ENCODE measurements at regions not wholly inside any gene's neighbourhood (a gene's known extent, or its start where the extent isn't known, plus 50 kb on each side); places are given as distances from the start of the nearest gene placed in this dataset.
"Not testable (repeated sequence)": the region's sequence is repeated elsewhere in the genome, so short reads cannot be mapped to it uniquely, and the experiment has no call there.

- no peak overlapping the region for H3K9ac ChIP-seq (ENCODE audit: low read depth, low read length)
- H3K27ac ChIP-seq (ENCODE audit: low read depth, low read length), result no peak overlapping the region
- no peaks in the 10 kb centered on the region for H3K36me3 ChIP-seq (ENCODE audit: insufficient read depth, low read length)
- no peak overlapping the region for H3K4me3 ChIP-seq (ENCODE audit: low read length)
- H3K9me3 ChIP-seq (ENCODE audit: insufficient read depth, low read depth, low read length), result peaks cover 6% of the 10 kb centered on the region; the same call in 1 of the 2 replicates
- H3K4me1 ChIP-seq (ENCODE audit: insufficient read depth, low read length), result no peaks in the 10 kb centered on the region
- WGBS, result 94% methylated on average over 1 of the region's 1 CpG
- H3K27me3 ChIP-seq (ENCODE audit: insufficient read depth, low read length), result no peaks in the 10 kb centered on the region
These were observed 709.8 kb upstream of the HS3ST1 start for GRCh38 chr4:12138488-12138887.

- H3K27me3 ChIP-seq (ENCODE audit: insufficient read depth, low read length), result no peaks in the 10 kb centered on the region
- H3K9me3 ChIP-seq (ENCODE audit: insufficient read depth, low read depth, low read length), result peaks cover 13% of the 10 kb centered on the region; the same call in 1 of the 2 replicates
- H3K36me3 ChIP-seq (ENCODE audit: insufficient read depth, low read length), result no peaks in the 10 kb centered on the region
- H3K9ac ChIP-seq (ENCODE audit: low read depth, low read length), result no peak overlapping the region
- 80% methylated on average over 1 of the region's 2 CpGs for WGBS
- no peak overlapping the region for H3K27ac ChIP-seq (ENCODE audit: low read depth, low read length)
- H3K4me3 ChIP-seq (ENCODE audit: low read length), result no peak overlapping the region
- no peaks in the 10 kb centered on the region for H3K4me1 ChIP-seq (ENCODE audit: insufficient read depth, low read length)
These were observed 708.9 kb upstream of the HS3ST1 start for GRCh38 chr4:12137575-12137974.

- H3K9me3 ChIP-seq (ENCODE audit: insufficient read depth, low read depth, low read length), result peaks cover 2% of the 10 kb centered on the region
- no peak overlapping the region for H3K9ac ChIP-seq (ENCODE audit: low read depth, low read length)
- no peaks in the 10 kb centered on the region for H3K36me3 ChIP-seq (ENCODE audit: insufficient read depth, low read length)
- no peak overlapping the region for H3K4me3 ChIP-seq (ENCODE audit: low read length)
- 93% methylated on average over 2 of the region's 2 CpGs for WGBS
- H3K27me3 ChIP-seq (ENCODE audit: insufficient read depth, low read length), result no peaks in the 10 kb centered on the region
- no peaks in the 10 kb centered on the region for H3K4me1 ChIP-seq (ENCODE audit: insufficient read depth, low read length)
- no peak overlapping the region for H3K27ac ChIP-seq (ENCODE audit: low read depth, low read length)
These were observed 697.8 kb upstream of the HS3ST1 start for GRCh38 chr4:12126474-12126873.

- 100% methylated on average over 1 of the region's 1 CpG for WGBS
- Histone ChIP-seq H3K9ac (ENCODE audit: low read depth, low read length) (no peak overlapping the region), H3K27me3 (ENCODE audit: insufficient read depth, low read length) (no peaks in the 10 kb centered on the region), H3K36me3 (ENCODE audit: insufficient read depth, low read length) (no peaks in the 10 kb centered on the region), H3K27ac (ENCODE audit: low read depth, low read length) (no peak overlapping the region), H3K4me3 (ENCODE audit: low read length) (no peak overlapping the region), H3K4me1 (ENCODE audit: insufficient read depth, low read length) (no peaks in the 10 kb centered on the region), H3K9me3 (ENCODE audit: insufficient read depth, low read depth, low read length) (peaks cover 19% of the 10 kb centered on the region)
These were observed 695.4 kb upstream of the HS3ST1 start for GRCh38 chr4:12124138-12124537.

- H3K27me3 ChIP-seq (ENCODE audit: insufficient read depth, low read length), result no peaks in the 10 kb centered on the region
- no peaks in the 10 kb centered on the region for H3K4me1 ChIP-seq (ENCODE audit: insufficient read depth, low read length)
- peaks cover 19% of the 10 kb centered on the region for H3K9me3 ChIP-seq (ENCODE audit: insufficient read depth, low read depth, low read length)
- no peaks in the 10 kb centered on the region for H3K36me3 ChIP-seq (ENCODE audit: insufficient read depth, low read length)
- H3K27ac ChIP-seq (ENCODE audit: low read depth, low read length), result no peak overlapping the region
- no peak overlapping the region for H3K4me3 ChIP-seq (ENCODE audit: low read length)
- no peak overlapping the region for H3K9ac ChIP-seq (ENCODE audit: low read depth, low read length)
These were observed 695.0 kb upstream of the HS3ST1 start for GRCh38 chr4:12123707-12124106.

GRCh38 chr4:12122316-12122715 lies 693.6 kb upstream of the HS3ST1 start:
- WGBS, result 94% methylated on average over 2 of the region's 2 CpGs
- H3K27me3 ChIP-seq (ENCODE audit: insufficient read depth, low read length), result no peaks in the 10 kb centered on the region
- H3K9ac ChIP-seq (ENCODE audit: low read depth, low read length), result no peak overlapping the region
- no peak overlapping the region for H3K27ac ChIP-seq (ENCODE audit: low read depth, low read length)
- no peaks in the 10 kb centered on the region for H3K36me3 ChIP-seq (ENCODE audit: insufficient read depth, low read length)
- peaks cover 19% of the 10 kb centered on the region for H3K9me3 ChIP-seq (ENCODE audit: insufficient read depth, low read depth, low read length)
- no peak overlapping the region for H3K4me3 ChIP-seq (ENCODE audit: low read length)
- no peaks in the 10 kb centered on the region for H3K4me1 ChIP-seq (ENCODE audit: insufficient read depth, low read length)

GRCh38 chr4:12120968-12121367 lies 692.3 kb upstream of the HS3ST1 start:
- 89% methylated on average over 1 of the region's 2 CpGs for WGBS
- H3K36me3 ChIP-seq (ENCODE audit: insufficient read depth, low read length), result no peaks in the 10 kb centered on the region
- H3K4me3 ChIP-seq (ENCODE audit: low read length), result no peak overlapping the region

GRCh38 chr4:12118651-12119213 lies 690.0 kb upstream of the HS3ST1 start:
- no peaks in the 10 kb centered on the region for H3K27me3 ChIP-seq (ENCODE audit: insufficient read depth, low read length)
- no peak overlapping the region for H3K9ac ChIP-seq (ENCODE audit: low read depth, low read length)
- no peaks in the 10 kb centered on the region for H3K36me3 ChIP-seq (ENCODE audit: insufficient read depth, low read length)
- WGBS, result no CpG with 5 or more reads among the region's 2 CpGs
- no peak overlapping the region for H3K27ac ChIP-seq (ENCODE audit: low read depth, low read length)
- H3K4me1 ChIP-seq (ENCODE audit: insufficient read depth, low read length), result no peaks in the 10 kb centered on the region
- H3K9me3 ChIP-seq (ENCODE audit: insufficient read depth, low read depth, low read length), result peaks cover 29% of the 10 kb centered on the region
- no peak overlapping the region for H3K4me3 ChIP-seq (ENCODE audit: low read length)

More at GRCh38 chr4:12120968-12121367, 692.3 kb upstream of the HS3ST1 start:
- Histone ChIP-seq H3K9me3 (ENCODE audit: insufficient read depth, low read depth, low read length) (peaks cover 19% of the 10 kb centered on the region), H3K27ac (ENCODE audit: low read depth, low read length) (no peak overlapping the region), H3K4me1 (ENCODE audit: insufficient read depth, low read length) (no peaks in the 10 kb centered on the region), H3K9ac (ENCODE audit: low read depth, low read length) (no peak overlapping the region), H3K27me3 (ENCODE audit: insufficient read depth, low read length) (no peaks in the 10 kb centered on the region)

- Histone ChIP-seq H3K4me3 (ENCODE audit: low read length) (no peak overlapping the region), H3K4me1 (ENCODE audit: insufficient read depth, low read length) (no peaks in the 10 kb centered on the region), H3K27ac (ENCODE audit: low read depth, low read length) (no peak overlapping the region), H3K9ac (ENCODE audit: low read depth, low read length) (no peak overlapping the region), H3K27me3 (ENCODE audit: insufficient read depth, low read length) (no peaks in the 10 kb centered on the region), H3K9me3 (ENCODE audit: insufficient read depth, low read depth, low read length) (peaks cover 38% of the 10 kb centered on the region), H3K36me3 (ENCODE audit: insufficient read depth, low read length) (no peaks in the 10 kb centered on the region)
- WGBS, result 99% methylated on average over 3 of the region's 3 CpGs
These were observed 687.4 kb upstream of the HS3ST1 start for GRCh38 chr4:12116009-12116552.

GRCh38 chr4:12110627-12111026 lies 681.9 kb upstream of the HS3ST1 start:
- no peak overlapping the region for H3K4me3 ChIP-seq (ENCODE audit: low read length)
- peaks cover 44% of the 10 kb centered on the region for H3K9me3 ChIP-seq (ENCODE audit: insufficient read depth, low read depth, low read length)
- no peaks in the 10 kb centered on the region for H3K27me3 ChIP-seq (ENCODE audit: insufficient read depth, low read length)
- H3K27ac ChIP-seq (ENCODE audit: low read depth, low read length), result no peak overlapping the region
- no peaks in the 10 kb centered on the region for H3K36me3 ChIP-seq (ENCODE audit: insufficient read depth, low read length)
- H3K9ac ChIP-seq (ENCODE audit: low read depth, low read length), result no peak overlapping the region
- H3K4me1 ChIP-seq (ENCODE audit: insufficient read depth, low read length), result no peaks in the 10 kb centered on the region
- WGBS, result 89% methylated on average over 1 of the region's 3 CpGs

- not testable (repeated sequence) for H3K4me1 ChIP-seq (ENCODE audit: insufficient read depth, low read length); H3K27ac ChIP-seq (ENCODE audit: low read depth, low read length); H3K36me3 ChIP-seq (ENCODE audit: insufficient read depth, low read length); H3K9ac ChIP-seq (ENCODE audit: low read depth, low read length); H3K4me3 ChIP-seq (ENCODE audit: low read length); H3K27me3 ChIP-seq (ENCODE audit: insufficient read depth, low read length)
- peaks cover 38% of the 10 kb centered on the region for H3K9me3 ChIP-seq (ENCODE audit: insufficient read depth, low read depth, low read length)
- no CpG with 5 or more reads among the region's 4 CpGs for WGBS
These were observed 680.4 kb upstream of the HS3ST1 start for GRCh38 chr4:12109056-12109455.

- Histone ChIP-seq H3K4me3 (ENCODE audit: low read length) (no peak overlapping the region), H3K9me3 (ENCODE audit: insufficient read depth, low read depth, low read length) (peaks cover 21% of the 10 kb centered on the region), H3K27ac (ENCODE audit: low read depth, low read length) (no peak overlapping the region), H3K9ac (ENCODE audit: low read depth, low read length) (no peak overlapping the region), H3K36me3 (ENCODE audit: insufficient read depth, low read length) (no peaks in the 10 kb centered on the region), H3K4me1 (ENCODE audit: insufficient read depth, low read length) (no peaks in the 10 kb centered on the region), H3K27me3 (ENCODE audit: insufficient read depth, low read length) (no peaks in the 10 kb centered on the region)
- 97% methylated on average over 4 of the region's 5 CpGs for WGBS
These were observed 676.8 kb upstream of the HS3ST1 start for GRCh38 chr4:12105519-12105918.
